ENCODE measurements at regions not wholly inside any gene's neighbourhood (a gene's known extent, or its start where the extent isn't known, plus 50 kb on each side); places are given as distances from the start of the nearest gene placed in this dataset.
A peak's percentile ranks its signal among the peaks of the same experiment; 100 is the strongest.

DNA sequence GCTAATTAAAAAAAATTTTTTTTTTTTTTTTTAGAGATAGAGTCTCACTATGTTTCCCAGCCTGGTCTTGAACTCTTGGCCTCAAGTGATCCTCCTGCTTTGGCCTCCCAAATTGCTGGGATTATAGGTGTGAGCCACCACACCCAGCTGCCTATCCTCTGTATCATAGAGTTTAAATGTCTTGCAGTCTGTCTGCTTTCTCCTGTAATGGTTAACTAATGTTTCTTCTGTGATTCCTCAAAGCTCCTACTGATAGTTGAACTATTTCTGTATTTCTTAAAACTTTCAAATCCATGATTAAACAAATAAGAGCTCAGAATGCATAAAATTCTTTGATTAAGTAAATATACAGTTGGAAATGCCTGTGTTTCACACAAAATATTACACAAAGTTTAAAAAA, 115.4 kb upstream of the TPM1 start:
- H3K27me3 ChIP-seq (ENCODE audit: control insufficient read depth, insufficient read depth, low read length), result no peaks in the 10 kb centered on the region
- H3K4me1 ChIP-seq (ENCODE audit: control insufficient read depth, insufficient read depth, low read length), result no peaks in the 10 kb centered on the region
- DNase-seq (ENCODE audit: low read depth in 4 of 6, low spot score in 6 of 6), result no peak
- H3K36me3 ChIP-seq (ENCODE audit: control insufficient read depth, insufficient read depth, low read length), result no peaks in the 10 kb centered on the region
- H3K9me3 ChIP-seq (ENCODE audit: control insufficient read depth, insufficient read depth, low read length), result no peaks in the 10 kb centered on the region
- H3K4me3 ChIP-seq (ENCODE audit: low read depth, low read length), result no peak overlapping the region
- H3K27ac ChIP-seq (ENCODE audit: low read depth, low read length), result no peak overlapping the region

DNA sequence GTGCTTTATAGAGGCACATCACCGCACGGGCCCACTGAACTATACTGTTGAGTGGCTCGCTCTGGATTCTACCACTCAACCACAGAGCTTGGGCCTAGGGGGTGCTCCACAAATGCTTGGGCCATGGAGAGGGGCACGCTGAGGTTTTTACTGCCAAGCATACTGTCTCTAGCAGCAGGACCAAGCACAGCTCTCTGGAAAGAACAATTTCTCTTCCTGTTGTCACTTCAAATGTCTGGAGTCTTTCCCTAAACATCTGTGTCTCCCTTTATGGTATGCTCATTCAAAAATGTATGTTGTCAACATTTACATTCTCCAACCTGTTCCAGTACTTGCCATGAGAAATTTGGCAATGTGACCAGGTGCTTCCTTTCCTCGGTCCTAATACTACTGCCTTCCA, 114.7 kb upstream of the TPM1 start:
- Histone ChIP-seq H3K27ac (ENCODE audit: low read depth, low read length) (no peak overlapping the region), H3K27me3 (ENCODE audit: control insufficient read depth, insufficient read depth, low read length) (no peaks in the 10 kb centered on the region), H3K4me1 (ENCODE audit: control insufficient read depth, insufficient read depth, low read length) (no peaks in the 10 kb centered on the region), H3K9me3 (ENCODE audit: control insufficient read depth, insufficient read depth, low read length) (no peaks in the 10 kb centered on the region), H3K4me3 (ENCODE audit: low read depth, low read length) (no peak overlapping the region), H3K36me3 (ENCODE audit: control insufficient read depth, insufficient read depth, low read length) (no peaks in the 10 kb centered on the region)
- no peak for DNase-seq (ENCODE audit: low read depth in 4 of 6, low spot score in 6 of 6)
- 88% methylated on average over 5 of the region's 5 CpGs for WGBS (ENCODE audit: insufficient coverage)

GRCh38 chr15:62928242-62928999, 114.1 kb upstream of the TPM1 start:
- Histone ChIP-seq H3K9me3 (ENCODE audit: control insufficient read depth, insufficient read depth, low read length) (no peaks in the 10 kb centered on the region), H3K27ac (ENCODE audit: low read depth, low read length) (no peak overlapping the region), H3K36me3 (ENCODE audit: control insufficient read depth, insufficient read depth, low read length) (no peaks in the 10 kb centered on the region), H3K4me1 (ENCODE audit: control insufficient read depth, insufficient read depth, low read length) (no peaks in the 10 kb centered on the region), H3K4me3 (ENCODE audit: low read depth, low read length) (no peak overlapping the region), H3K27me3 (ENCODE audit: control insufficient read depth, insufficient read depth, low read length) (no peaks in the 10 kb centered on the region)
- WGBS (ENCODE audit: insufficient coverage), result 88% methylated on average over 11 of the region's 12 CpGs
- no peak for DNase-seq (ENCODE audit: low read depth in 4 of 6, low spot score in 6 of 6)

GRCh38 chr15:62929000-62929357, 113.6 kb upstream of the TPM1 start:
- Histone ChIP-seq H3K9me3 (ENCODE audit: control insufficient read depth, insufficient read depth, low read length) (no peaks in the 10 kb centered on the region), H3K4me1 (ENCODE audit: control insufficient read depth, insufficient read depth, low read length) (no peaks in the 10 kb centered on the region), H3K27ac (ENCODE audit: low read depth, low read length) (no peak overlapping the region), H3K27me3 (ENCODE audit: control insufficient read depth, insufficient read depth, low read length) (no peaks in the 10 kb centered on the region), H3K36me3 (ENCODE audit: control insufficient read depth, insufficient read depth, low read length) (no peaks in the 10 kb centered on the region), H3K4me3 (ENCODE audit: low read depth, low read length) (no peak overlapping the region)
- no peak for DNase-seq (ENCODE audit: low read depth in 4 of 6, low spot score in 6 of 6)

DNA sequence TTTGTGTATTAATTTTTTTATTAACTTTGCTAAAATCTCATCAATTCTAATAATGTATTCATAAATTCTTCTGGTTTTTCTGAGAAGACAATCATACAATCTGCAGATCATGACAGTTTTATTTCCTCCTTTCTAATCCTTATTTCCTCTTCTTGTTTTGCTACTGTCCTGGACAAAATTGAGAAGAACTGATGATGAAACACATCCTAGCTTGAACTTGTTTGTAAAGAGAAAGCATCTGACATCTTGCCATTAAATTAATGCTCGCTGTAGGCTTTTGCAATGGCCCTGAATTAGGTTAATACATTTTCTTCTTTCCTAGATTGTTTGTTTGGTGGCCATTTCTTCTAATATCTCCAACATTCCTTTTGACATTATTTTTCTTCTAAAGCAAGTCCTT, 110.9 kb upstream of the TPM1 start:
- Histone ChIP-seq H3K27me3 (ENCODE audit: control insufficient read depth, insufficient read depth, low read length) (no peaks in the 10 kb centered on the region), H3K9me3 (ENCODE audit: control insufficient read depth, insufficient read depth, low read length) (no peaks in the 10 kb centered on the region), H3K4me3 (ENCODE audit: low read depth, low read length) (no peak overlapping the region), H3K36me3 (ENCODE audit: control insufficient read depth, insufficient read depth, low read length) (no peaks in the 10 kb centered on the region), H3K4me1 (ENCODE audit: control insufficient read depth, insufficient read depth, low read length) (peaks cover 2% of the 10 kb centered on the region), H3K27ac (ENCODE audit: low read depth, low read length) (no peak overlapping the region)
- no CpG with 5 or more reads among the region's 1 CpG for WGBS (ENCODE audit: insufficient coverage)
- no peak for DNase-seq (ENCODE audit: low read depth in 4 of 6, low spot score in 6 of 6)

DNA sequence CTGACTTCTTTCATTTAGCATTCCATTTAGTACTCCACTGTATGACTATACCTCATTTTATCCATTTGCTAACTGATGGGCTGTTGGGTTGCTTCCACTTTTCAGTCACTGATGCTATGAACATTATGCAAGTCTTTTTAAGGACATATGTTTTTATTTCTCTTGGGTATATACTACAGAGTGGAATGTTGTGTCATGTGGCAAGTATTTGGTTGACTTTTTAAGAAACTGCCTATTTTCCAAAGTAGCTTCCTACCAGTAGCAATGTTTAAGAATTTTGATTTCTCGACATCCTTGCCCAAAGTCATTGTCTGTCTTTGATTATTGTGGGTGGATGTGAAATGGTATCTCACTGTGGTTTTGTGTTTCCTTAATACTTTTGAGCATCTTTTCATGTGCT, 110.1 kb upstream of the TPM1 start:
- no peak overlapping the region for H3K4me3 ChIP-seq (ENCODE audit: low read depth, low read length)
- H3K27ac ChIP-seq (ENCODE audit: low read depth, low read length), result no peak overlapping the region
- WGBS (ENCODE audit: insufficient coverage), result no CpG with 5 or more reads among the region's 1 CpG
- H3K27me3 ChIP-seq (ENCODE audit: control insufficient read depth, insufficient read depth, low read length), result no peaks in the 10 kb centered on the region
- peaks cover 2% of the 10 kb centered on the region for H3K4me1 ChIP-seq (ENCODE audit: control insufficient read depth, insufficient read depth, low read length)
- H3K9me3 ChIP-seq (ENCODE audit: control insufficient read depth, insufficient read depth, low read length), result no peaks in the 10 kb centered on the region
- DNase-seq (ENCODE audit: low read depth in 4 of 6, low spot score in 6 of 6), result no peak
- no peaks in the 10 kb centered on the region for H3K36me3 ChIP-seq (ENCODE audit: control insufficient read depth, insufficient read depth, low read length)

GRCh38 chr15:62933386-62933785, 109.2 kb upstream of the TPM1 start:
- no peaks in the 10 kb centered on the region for H3K9me3 ChIP-seq (ENCODE audit: control insufficient read depth, insufficient read depth, low read length)
- DNase-seq (ENCODE audit: low read depth in 4 of 6, low spot score in 6 of 6), result peak in 1 of 6 donors; percentile 37
- H3K4me3 ChIP-seq (ENCODE audit: low read depth, low read length), result no peak overlapping the region
- H3K27ac ChIP-seq (ENCODE audit: low read depth, low read length), result no peak overlapping the region
- WGBS (ENCODE audit: insufficient coverage), result 60% methylated on average over 1 of the region's 2 CpGs
- peaks cover 2% of the 10 kb centered on the region for H3K4me1 ChIP-seq (ENCODE audit: control insufficient read depth, insufficient read depth, low read length)
- H3K27me3 ChIP-seq (ENCODE audit: control insufficient read depth, insufficient read depth, low read length), result no peaks in the 10 kb centered on the region
- no peaks in the 10 kb centered on the region for H3K36me3 ChIP-seq (ENCODE audit: control insufficient read depth, insufficient read depth, low read length)

DNA sequence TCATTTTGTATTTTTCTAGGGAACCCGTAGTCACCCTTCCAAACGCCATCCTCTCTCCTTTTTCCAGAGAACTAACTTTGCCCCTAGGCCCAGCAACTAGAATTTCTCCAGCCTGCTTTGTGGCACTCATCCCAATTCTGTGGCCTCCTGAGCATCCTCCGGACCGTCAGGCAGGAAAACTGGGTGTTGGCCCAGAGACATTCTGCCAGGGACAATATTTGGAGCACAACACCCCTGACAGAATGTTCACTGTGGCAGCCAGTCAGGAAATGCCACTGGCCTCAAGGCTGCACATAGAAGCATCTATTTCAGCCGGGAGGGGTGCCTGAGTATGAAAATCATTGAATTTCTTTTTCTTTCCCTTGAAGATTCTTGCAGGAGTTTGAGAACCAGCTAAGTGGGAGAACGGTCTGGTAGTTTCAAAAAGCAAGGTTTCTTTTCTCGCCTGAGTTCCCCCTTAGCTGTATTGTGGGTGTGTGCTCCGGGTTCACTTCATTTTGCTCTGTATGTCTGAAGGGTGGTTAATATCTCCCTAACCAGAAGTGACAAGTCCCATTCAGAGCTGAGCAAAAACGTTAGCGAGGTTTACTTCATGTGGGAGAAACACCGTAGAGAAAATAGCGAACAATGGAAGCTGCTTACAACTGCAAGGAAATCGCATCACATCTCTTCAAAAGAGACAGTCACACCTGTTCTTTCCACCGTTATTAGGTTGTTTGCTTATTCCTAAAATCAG, 108.1 kb upstream of the TPM1 start:
- DNase-seq (ENCODE audit: low read depth in 4 of 6, low spot score in 6 of 6), result no peak
- Histone ChIP-seq H3K27me3 (ENCODE audit: control insufficient read depth, insufficient read depth, low read length) (no peaks in the 10 kb centered on the region), H3K27ac (ENCODE audit: low read depth, low read length) (no peak overlapping the region), H3K36me3 (ENCODE audit: control insufficient read depth, insufficient read depth, low read length) (no peaks in the 10 kb centered on the region), H3K4me1 (ENCODE audit: control insufficient read depth, insufficient read depth, low read length) (peaks cover 2% of the 10 kb centered on the region), H3K4me3 (ENCODE audit: low read depth, low read length) (no peak overlapping the region), H3K9me3 (ENCODE audit: control insufficient read depth, insufficient read depth, low read length) (no peaks in the 10 kb centered on the region)
- WGBS (ENCODE audit: insufficient coverage), result 87% methylated on average over 5 of the region's 14 CpGs

DNA sequence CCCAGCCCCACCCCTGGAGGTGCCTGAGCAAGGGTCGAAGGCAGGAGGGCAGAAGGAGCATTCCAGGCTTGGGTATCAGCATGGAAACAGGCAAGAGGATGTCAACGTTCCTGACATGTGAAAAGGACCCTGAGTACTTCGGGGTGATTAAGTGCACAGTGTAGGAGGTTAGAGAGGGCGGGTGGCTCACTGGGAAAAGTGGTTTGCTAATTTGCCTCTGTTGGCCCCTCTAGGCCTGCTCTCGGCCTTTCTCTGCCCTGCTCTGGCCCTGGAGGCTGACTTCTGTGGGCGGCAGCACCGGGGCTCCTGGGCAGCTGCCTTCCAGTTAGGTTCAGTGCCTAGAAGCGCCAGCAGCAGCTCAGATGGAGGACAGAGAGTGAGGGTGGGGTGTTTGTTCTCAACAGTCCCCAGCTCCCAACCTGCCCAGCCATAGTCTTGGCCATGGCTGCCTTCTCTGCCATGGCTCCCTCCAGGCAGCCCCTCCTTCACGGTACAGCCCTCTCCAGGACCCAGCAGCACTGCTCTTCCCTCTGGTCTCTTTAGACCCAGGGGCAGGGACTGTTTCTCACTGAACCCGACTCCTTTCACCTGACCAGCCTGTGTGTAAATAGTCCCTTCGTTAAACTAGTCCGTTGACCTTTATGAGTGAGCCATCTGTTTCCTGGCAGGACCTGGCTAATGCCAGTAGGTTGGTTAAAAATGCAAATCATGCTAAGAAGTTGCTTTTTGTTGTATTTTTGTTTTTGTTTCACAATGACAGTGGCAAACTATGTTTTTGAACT, 107.1 kb upstream of the TPM1 start:
- Histone ChIP-seq H3K4me1 (ENCODE audit: control insufficient read depth, insufficient read depth, low read length) (peaks cover 7% of the 10 kb centered on the region), H3K36me3 (ENCODE audit: control insufficient read depth, insufficient read depth, low read length) (no peaks in the 10 kb centered on the region), H3K27me3 (ENCODE audit: control insufficient read depth, insufficient read depth, low read length) (no peaks in the 10 kb centered on the region), H3K9me3 (ENCODE audit: control insufficient read depth, insufficient read depth, low read length) (no peaks in the 10 kb centered on the region), H3K4me3 (ENCODE audit: low read depth, low read length) (no peak overlapping the region), H3K27ac (ENCODE audit: low read depth, low read length) (no peak overlapping the region)
- no peak for DNase-seq (ENCODE audit: low read depth in 4 of 6, low spot score in 6 of 6)
- 67% methylated on average over 8 of the region's 12 CpGs for WGBS (ENCODE audit: insufficient coverage)
